Ascending aorta (tissue), 2 donors: ENCODE measurements at regions not wholly inside any gene's neighbourhood (a gene's known extent, or its start where the extent isn't known, plus 50 kb on each side); places are given as distances from the start of the nearest gene placed in this dataset.

Source experiments
- DNase-seq, 2 donors: peaks; one replicate each; pipeline ENCODE4 v3.0.0-alpha.2; 2019; ENCODE audit warnings: low spot score in 2 of 2
- H3K27ac ChIP-seq, 2 donors: fragments of 200-600 bp; sonication (generic); one replicate each; pipeline ENCODE4 v1.5.1; 2016 to 2017; ENCODE audit warnings: mild to moderate bottlenecking in 1 of 2
- H3K27me3 ChIP-seq: fragments of 200-600 bp; sonication (generic); one replicate; pipeline ENCODE4 v1.5.1; 2017
- H3K36me3 ChIP-seq, 2 donors: fragments of 200-600 bp; sonication (generic); one replicate each; pipeline ENCODE4 v1.5.1; 2016
- H3K4me1 ChIP-seq, 2 donors: fragments of 200-600 bp; sonication (generic); one replicate each; pipeline ENCODE4 v1.5.1; 2016 to 2017; ENCODE audit warnings: mild to moderate bottlenecking in 1 of 2
- H3K4me3 ChIP-seq, 2 donors: fragments of 200-600 bp; sonication (generic); one replicate each; pipeline ENCODE4 v1.5.1; 2016 to 2017; ENCODE audit warnings: mild to moderate bottlenecking in 1 of 2
- H3K9me3 ChIP-seq, 2 donors: fragments of 200-600 bp; sonication (generic); one replicate each; pipeline ENCODE4 v1.5.1; 2016
- intact Hi-C: fragments of 100-400 bp; cut with DNase I; formaldehyde crosslinking; loops from one replicate; pipeline ENCODE4 v1.15.1; 2023
- TF ChIP-seq, protein P1 (sequence below), 3 experiments: fragments of 200-600 bp in 2 of 3; fragments of 450-650 bp in 1 of 3; sonication (generic) in 2 of 3; IDR thresholded peaks; one replicate each; pipeline ENCODE4 v1.5.1; 2016 to 2019; ENCODE audit warnings: antibody characterized with exemption in 3 of 3, mild to moderate bottlenecking in 1 of 3, moderate library complexity in 1 of 3

DNA sequence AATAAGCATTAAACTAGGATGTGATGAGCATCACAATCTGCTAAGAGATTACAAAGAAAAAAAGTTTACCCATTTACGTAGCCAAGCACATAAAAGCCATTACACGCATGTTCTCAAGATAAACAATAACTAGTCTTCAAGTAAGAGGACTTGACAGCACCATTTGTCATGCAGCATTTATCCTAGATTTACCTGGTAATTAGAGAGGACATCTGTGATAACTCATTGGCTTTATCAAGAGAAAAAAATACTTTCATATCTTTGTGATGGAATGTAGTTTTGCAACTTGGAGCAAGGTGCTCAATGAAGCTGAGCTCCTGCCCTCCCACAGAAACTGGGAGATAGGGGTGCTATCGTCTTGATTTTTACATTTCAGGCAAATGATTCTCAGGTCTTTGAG, 1023.7 kb downstream of the FSCB start:
- intact Hi-C loops = no loop called here
- TF ChIP-seq, protein P1, sequence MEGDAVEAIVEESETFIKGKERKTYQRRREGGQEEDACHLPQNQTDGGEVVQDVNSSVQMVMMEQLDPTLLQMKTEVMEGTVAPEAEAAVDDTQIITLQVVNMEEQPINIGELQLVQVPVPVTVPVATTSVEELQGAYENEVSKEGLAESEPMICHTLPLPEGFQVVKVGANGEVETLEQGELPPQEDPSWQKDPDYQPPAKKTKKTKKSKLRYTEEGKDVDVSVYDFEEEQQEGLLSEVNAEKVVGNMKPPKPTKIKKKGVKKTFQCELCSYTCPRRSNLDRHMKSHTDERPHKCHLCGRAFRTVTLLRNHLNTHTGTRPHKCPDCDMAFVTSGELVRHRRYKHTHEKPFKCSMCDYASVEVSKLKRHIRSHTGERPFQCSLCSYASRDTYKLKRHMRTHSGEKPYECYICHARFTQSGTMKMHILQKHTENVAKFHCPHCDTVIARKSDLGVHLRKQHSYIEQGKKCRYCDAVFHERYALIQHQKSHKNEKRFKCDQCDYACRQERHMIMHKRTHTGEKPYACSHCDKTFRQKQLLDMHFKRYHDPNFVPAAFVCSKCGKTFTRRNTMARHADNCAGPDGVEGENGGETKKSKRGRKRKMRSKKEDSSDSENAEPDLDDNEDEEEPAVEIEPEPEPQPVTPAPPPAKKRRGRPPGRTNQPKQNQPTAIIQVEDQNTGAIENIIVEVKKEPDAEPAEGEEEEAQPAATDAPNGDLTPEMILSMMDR (IDR thresholded peaks at IDR 0.05) = no peak
- H3K9me3 ChIP-seq = no peaks in the 10 kb centered on the region

DNA sequence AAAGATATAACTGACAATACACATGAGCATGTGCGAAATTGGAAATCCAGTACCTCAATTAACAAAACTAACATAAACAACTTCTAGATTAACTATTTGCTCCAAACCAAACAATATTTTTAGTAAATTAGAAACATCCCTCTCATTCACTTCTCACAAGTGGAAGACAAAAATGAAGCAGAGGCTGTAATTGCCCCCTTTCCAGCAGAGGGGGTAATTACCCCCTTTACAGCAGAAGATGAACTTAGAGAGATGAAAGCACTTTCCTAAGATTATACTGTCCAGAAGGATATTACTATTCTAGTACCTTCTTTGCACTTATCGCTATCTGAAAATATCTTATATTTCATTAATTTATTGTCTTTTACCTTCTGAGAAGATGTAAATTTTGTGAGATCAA, 1025.2 kb downstream of the FSCB start:
- intact Hi-C loops = no loop called here
- no peak for DNase-seq
- H3K27ac ChIP-seq = no peak overlapping the region

More for the DNA sequence above, 1023.7 kb downstream of the FSCB start:
- DNase-seq = no peak
- no peaks in the 10 kb centered on the region for H3K27me3 ChIP-seq
- H3K4me3 ChIP-seq = no peak overlapping the region
- H3K4me1 ChIP-seq = no peaks in the 10 kb centered on the region
- no peaks in the 10 kb centered on the region for H3K36me3 ChIP-seq
- no peak overlapping the region for H3K27ac ChIP-seq

DNA sequence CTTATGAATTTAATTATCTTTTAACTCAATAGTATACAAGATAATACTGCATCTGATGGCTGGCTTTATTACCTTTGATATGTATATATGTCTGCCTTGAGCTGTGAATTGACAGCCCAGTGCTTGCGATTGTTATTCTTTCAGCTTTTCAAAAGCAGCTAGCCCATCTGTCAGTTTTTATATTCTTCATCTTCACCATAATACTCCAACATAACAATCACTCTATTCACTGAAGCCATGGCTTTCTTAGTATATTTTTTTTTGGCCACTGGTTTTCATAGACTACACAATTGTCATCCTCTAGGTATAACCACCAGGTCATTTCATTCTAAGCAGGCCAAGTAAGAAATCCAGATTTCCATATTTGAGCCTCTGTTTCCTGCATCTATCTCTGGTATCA, 1026.1 kb downstream of the FSCB start:
- TF ChIP-seq, protein P1 (IDR thresholded peaks at IDR 0.05) = no peak
- H3K27me3 ChIP-seq = no peaks in the 10 kb centered on the region
- no peaks in the 10 kb centered on the region for H3K9me3 ChIP-seq
- H3K4me1 ChIP-seq = no peaks in the 10 kb centered on the region
- intact Hi-C loops = no loop called here
- H3K4me3 ChIP-seq = no peak overlapping the region
- no peak overlapping the region for H3K27ac ChIP-seq
- no peak for DNase-seq
- no peaks in the 10 kb centered on the region for H3K36me3 ChIP-seq

More for the DNA sequence above, 1025.2 kb downstream of the FSCB start:
- Histone ChIP-seq H3K27me3 (no peaks in the 10 kb centered on the region), H3K4me3 (no peak overlapping the region), H3K9me3 (no peaks in the 10 kb centered on the region), H3K4me1 (no peaks in the 10 kb centered on the region), H3K36me3 (no peaks in the 10 kb centered on the region)
- TF ChIP-seq, protein P1 (IDR thresholded peaks at IDR 0.05) = no peak

DNA sequence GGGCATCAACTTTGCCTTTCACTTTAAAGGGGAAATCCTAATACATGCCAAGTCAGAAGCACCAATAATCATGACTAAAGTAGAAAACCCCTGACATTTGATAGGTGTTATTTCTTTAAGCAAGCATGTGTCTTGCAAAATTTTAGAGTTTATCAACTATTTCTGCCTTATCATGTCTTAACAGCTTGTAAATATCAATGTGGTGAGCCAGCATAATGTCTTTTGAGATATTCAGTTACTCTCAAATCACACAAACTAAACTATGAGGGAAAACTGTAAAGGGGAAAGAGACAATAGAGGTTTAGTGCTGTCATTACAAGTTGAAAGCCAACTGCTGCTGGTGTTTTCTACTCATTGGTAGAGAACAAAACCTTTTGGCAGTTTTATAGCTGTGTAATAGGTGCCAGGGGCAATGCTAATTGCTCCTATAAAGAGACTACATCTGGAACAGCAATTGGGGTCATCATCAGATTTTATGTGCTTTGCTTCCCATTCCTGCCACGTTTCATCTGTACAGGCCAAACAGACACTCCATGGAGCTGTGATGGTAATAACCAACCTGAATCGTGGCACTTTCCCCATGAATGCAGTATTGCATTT, 1027.4 kb downstream of the FSCB start:
- intact Hi-C loops = no loop called here
- no peaks in the 10 kb centered on the region for H3K36me3 ChIP-seq
- H3K27me3 ChIP-seq = no peaks in the 10 kb centered on the region
- H3K4me1 ChIP-seq = no peaks in the 10 kb centered on the region
- no peak overlapping the region for H3K4me3 ChIP-seq
- TF ChIP-seq, protein P1 (IDR thresholded peaks at IDR 0.05) = no peak
- H3K9me3 ChIP-seq = no peaks in the 10 kb centered on the region
- no peak for DNase-seq
- H3K27ac ChIP-seq = no peak overlapping the region

DNA sequence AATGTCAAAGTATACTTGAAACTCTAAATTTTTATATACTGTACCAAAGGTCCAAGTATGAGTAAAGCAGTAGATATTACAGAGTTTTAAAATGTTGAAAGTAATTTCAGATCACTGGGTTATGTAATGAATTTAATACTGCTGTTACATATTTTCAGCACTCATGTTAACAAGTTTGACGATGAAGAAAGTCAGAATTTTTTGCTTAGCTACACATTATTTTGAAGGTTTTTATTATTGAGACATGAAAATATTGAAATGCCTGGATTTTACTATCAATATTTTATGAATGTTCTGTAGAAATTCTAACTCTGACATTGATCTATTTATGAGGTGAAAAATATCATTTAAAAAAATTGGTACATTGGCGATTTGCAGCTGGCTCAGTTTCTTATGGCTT, 1030.3 kb downstream of the FSCB start:
- intact Hi-C loops = no loop called here
- no peaks in the 10 kb centered on the region for H3K27me3 ChIP-seq

More for the DNA sequence above, 1030.3 kb downstream of the FSCB start:
- no peaks in the 10 kb centered on the region for H3K9me3 ChIP-seq
- no peak for DNase-seq
- no peaks in the 10 kb centered on the region for H3K36me3 ChIP-seq
- TF ChIP-seq, protein P1 (IDR thresholded peaks at IDR 0.05) = no peak
- no peak overlapping the region for H3K4me3 ChIP-seq
- H3K27ac ChIP-seq = no peak overlapping the region
- H3K4me1 ChIP-seq = no peaks in the 10 kb centered on the region
